ENCODE measurements at regions not wholly inside any gene's neighbourhood (a gene's known extent, or its start where the extent isn't known, plus 50 kb on each side); places are given as distances from the start of the nearest gene placed in this dataset.

- no peaks in the 10 kb centered on the region for H3K36me3 ChIP-seq (ENCODE audit: control insufficient read depth, low read length)
- H3K27me3 ChIP-seq (ENCODE audit: control insufficient read depth, low read length), result no peaks in the 10 kb centered on the region
- H3K9me2 ChIP-seq (replicated peaks; ENCODE audit: control insufficient read depth, low read length), result no peaks in the 10 kb centered on the region
- no peak overlapping the region for H3K27ac ChIP-seq (ENCODE audit: low read depth, low read length)
- H3K4me2 ChIP-seq (ENCODE audit: low read length), result no peak overlapping the region
- no peaks in the 10 kb centered on the region for H3F3A ChIP-seq (ENCODE audit: control insufficient read depth, insufficient read depth)
- no peak for TF ChIP-seq CTCF (IDR thresholded peaks at IDR 0.05; ENCODE audit: low read depth, low read length, poor library complexity, severe bottlenecking)
- no peak for TF ChIP-seq EZH2phosphoT487 (IDR thresholded peaks at IDR 0.05; ENCODE audit: borderline replicate concordance, low read length)
- H3K79me2 ChIP-seq (ENCODE audit: control insufficient read depth, low read length), result no peaks in the 10 kb centered on the region
- H3K4me3 ChIP-seq (ENCODE audit: low read length), result no peak overlapping the region
- H4K20me1 ChIP-seq (ENCODE audit: control insufficient read depth, insufficient read depth, low read depth, low read length), result no peaks in the 10 kb centered on the region
- no peaks in the 10 kb centered on the region for H3K4me1 ChIP-seq (ENCODE audit: control insufficient read depth, low read length)
- H3K9me3 ChIP-seq (ENCODE audit: control insufficient read depth, insufficient read depth, low read length), result no peaks in the 10 kb centered on the region
Measured at GRCh38 chr2:150853263-150853662, 365.8 kb upstream of the RND3 start.

- no peak overlapping the region for H3K4me3 ChIP-seq (ENCODE audit: low read length)
- H3K4me1 ChIP-seq (ENCODE audit: control insufficient read depth, low read length), result no peaks in the 10 kb centered on the region
- no peaks in the 10 kb centered on the region for H3K36me3 ChIP-seq (ENCODE audit: control insufficient read depth, low read length)
- H3K4me2 ChIP-seq (ENCODE audit: low read length), result no peak overlapping the region
- no peaks in the 10 kb centered on the region for H3K9me3 ChIP-seq (ENCODE audit: control insufficient read depth, insufficient read depth, low read length)
- H4K20me1 ChIP-seq (ENCODE audit: control insufficient read depth, insufficient read depth, low read depth, low read length), result no peaks in the 10 kb centered on the region
- H3K27me3 ChIP-seq (ENCODE audit: control insufficient read depth, low read length), result no peaks in the 10 kb centered on the region
- no peaks in the 10 kb centered on the region for H3K79me2 ChIP-seq (ENCODE audit: control insufficient read depth, low read length)
- no peak overlapping the region for H3K27ac ChIP-seq (ENCODE audit: low read depth, low read length)
- no peaks in the 10 kb centered on the region for H3F3A ChIP-seq (ENCODE audit: control insufficient read depth, insufficient read depth)
- TF ChIP-seq EZH2phosphoT487 (IDR thresholded peaks at IDR 0.05; ENCODE audit: borderline replicate concordance, low read length) (no peak), CTCF (IDR thresholded peaks at IDR 0.05; ENCODE audit: low read depth, low read length, poor library complexity, severe bottlenecking) (no peak)
- no peaks in the 10 kb centered on the region for H3K9me2 ChIP-seq (replicated peaks; ENCODE audit: control insufficient read depth, low read length)
Measured at GRCh38 chr2:150850641-150851040, 363.2 kb upstream of the RND3 start.

DNA sequence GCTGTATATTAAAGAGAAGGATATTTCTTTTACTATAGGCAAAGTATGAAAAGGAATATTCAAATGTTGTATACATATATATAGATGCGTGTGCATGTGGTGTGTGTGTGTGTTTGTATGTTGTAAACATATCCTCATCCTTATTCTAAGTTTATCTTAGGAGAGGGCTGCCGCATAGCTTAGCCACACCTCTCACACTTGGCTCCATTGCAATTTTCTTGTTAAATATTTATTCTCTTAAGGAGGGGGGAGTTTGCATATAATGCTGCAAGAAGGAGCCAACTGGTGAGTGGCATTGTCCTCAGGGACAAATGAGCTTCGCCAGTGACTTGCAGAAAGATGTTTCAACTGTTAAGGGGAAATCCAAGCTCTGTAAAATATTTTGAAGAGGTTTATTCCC lies 360.1 kb upstream of the RND3 start:
- Histone ChIP-seq H3K4me1 (ENCODE audit: control insufficient read depth, low read length) (no peaks in the 10 kb centered on the region), H3K27ac (ENCODE audit: low read depth, low read length) (no peak overlapping the region), H3K4me3 (ENCODE audit: low read length) (no peak overlapping the region), H4K20me1 (ENCODE audit: control insufficient read depth, insufficient read depth, low read depth, low read length) (no peaks in the 10 kb centered on the region), H3F3A (ENCODE audit: control insufficient read depth, insufficient read depth) (no peaks in the 10 kb centered on the region), H3K4me2 (ENCODE audit: low read length) (no peak overlapping the region), H3K79me2 (ENCODE audit: control insufficient read depth, low read length) (no peaks in the 10 kb centered on the region), H3K36me3 (ENCODE audit: control insufficient read depth, low read length) (no peaks in the 10 kb centered on the region), H3K9me2 (replicated peaks; ENCODE audit: control insufficient read depth, low read length) (no peaks in the 10 kb centered on the region), H3K27me3 (ENCODE audit: control insufficient read depth, low read length) (no peaks in the 10 kb centered on the region), H3K9me3 (ENCODE audit: control insufficient read depth, insufficient read depth, low read length) (no peaks in the 10 kb centered on the region)
- TF ChIP-seq EZH2phosphoT487 (IDR thresholded peaks at IDR 0.05; ENCODE audit: borderline replicate concordance, low read length) (no peak), CTCF (IDR thresholded peaks at IDR 0.05; ENCODE audit: low read depth, low read length, poor library complexity, severe bottlenecking) (no peak)

DNA sequence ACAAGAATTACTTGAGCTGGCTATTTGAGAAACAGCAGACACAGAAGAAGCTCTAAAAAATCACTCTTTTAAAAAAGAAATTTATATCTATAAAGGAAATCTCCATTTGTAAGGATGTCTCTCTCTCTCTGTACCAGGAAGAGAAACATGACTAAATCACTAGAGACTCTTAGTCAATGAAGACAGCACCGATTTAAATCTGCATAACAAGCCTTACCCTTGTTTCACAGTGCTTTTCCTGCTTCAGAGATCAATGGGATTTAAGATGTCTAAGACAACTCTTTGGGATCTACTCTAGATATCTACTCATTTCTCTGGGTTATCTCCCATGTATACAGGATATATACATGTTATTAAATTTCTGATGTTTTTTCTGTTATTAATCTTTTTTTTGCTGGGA lies 359.2 kb upstream of the RND3 start:
- Histone ChIP-seq H3K4me1 (ENCODE audit: control insufficient read depth, low read length) (no peaks in the 10 kb centered on the region), H3K4me3 (ENCODE audit: low read length) (no peak overlapping the region), H3K36me3 (ENCODE audit: control insufficient read depth, low read length) (no peaks in the 10 kb centered on the region), H3K79me2 (ENCODE audit: control insufficient read depth, low read length) (no peaks in the 10 kb centered on the region), H4K20me1 (ENCODE audit: control insufficient read depth, insufficient read depth, low read depth, low read length) (no peaks in the 10 kb centered on the region), H3F3A (ENCODE audit: control insufficient read depth, insufficient read depth) (no peaks in the 10 kb centered on the region), H3K27ac (ENCODE audit: low read depth, low read length) (no peak overlapping the region), H3K27me3 (ENCODE audit: control insufficient read depth, low read length) (no peaks in the 10 kb centered on the region), H3K4me2 (ENCODE audit: low read length) (no peak overlapping the region), H3K9me2 (replicated peaks; ENCODE audit: control insufficient read depth, low read length) (no peaks in the 10 kb centered on the region), H3K9me3 (ENCODE audit: control insufficient read depth, insufficient read depth, low read length) (no peaks in the 10 kb centered on the region)
- TF ChIP-seq CTCF (IDR thresholded peaks at IDR 0.05; ENCODE audit: low read depth, low read length, poor library complexity, severe bottlenecking) (no peak), EZH2phosphoT487 (IDR thresholded peaks at IDR 0.05; ENCODE audit: borderline replicate concordance, low read length) (no peak)

Measured in DOHH2 (cell line).